ENCODE measurements at regions not wholly inside any gene's neighbourhood (a gene's known extent, or its start where the extent isn't known, plus 50 kb on each side); places are given as distances from the start of the nearest gene placed in this dataset.

- no peak for TF ChIP-seq MAX (IDR thresholded peaks at IDR 0.05)
- no peak for TF ChIP-seq TAF1 (IDR thresholded peaks at IDR 0.05; ENCODE audit: low read depth)
- no peak for TF ChIP-seq CREB1 (IDR thresholded peaks at IDR 0.05; ENCODE audit: low read depth)
- TF ChIP-seq RAD21 (IDR thresholded peaks at IDR 0.05; ENCODE audit: low read depth): no peak
- no peak for TF ChIP-seq CEBPB (IDR thresholded peaks at IDR 0.05)
Observed at GRCh38 chr11:57054817-57055216, 66.1 kb downstream of the OR5AK2 start.

Data from Ishikawa (cell line).